GM12878 (cell line): ENCODE measurements at regions not wholly inside any gene's neighbourhood (a gene's known extent, or its start where the extent isn't known, plus 50 kb on each side); places are given as distances from the start of the nearest gene placed in this dataset.

Source experiments
- ATAC-seq: fragments of 200-7000 bp; cut with Tn5 transposase; 3 replicates; pipeline ENCODE4 v1.9.1; 2020; ENCODE audit warnings: mild to moderate bottlenecking, moderate library complexity
- BruUV-seq: library from RNA; stranded (reverse); fragments of 400-500 nt; replicated peaks from 2 replicates; lab custom pipeline; 2021; lab: Mats Ljungman, UMichigan
- CTCF ChIA-PET: fragments of 300-600 bp; sonication (Branson Sonifier 250); formaldehyde crosslinking; extraction: SDS; loops from one replicate; lab custom pipeline; 2021; ENCODE audit warnings: inconsistent platforms; lab: Yijun Ruan, JAX
- POLR2A ChIA-PET: fragments of 350-600 bp; formaldehyde crosslinking; extraction: SDS; loops from one replicate; lab custom pipeline; 2021; ENCODE audit warnings: inconsistent platforms; lab: Charles Lee
- RAD21 ChIA-PET: fragments of 300-600 bp; sonication (Branson Sonifier 250); formaldehyde crosslinking; loops from one replicate; lab custom pipeline; 2023; ENCODE audit warnings: antibody characterized with exemption; ENCODE audit not compliant: unreplicated experiment; lab: Charles Lee
- SMC1A ChIA-PET: fragments of 300-600 bp; sonication (Branson Sonifier 250); formaldehyde crosslinking; loops from one replicate; lab custom pipeline; 2023; ENCODE audit not compliant: unreplicated experiment, uncharacterized antibody; lab: Charles Lee
- DNase-seq: peaks from one replicate; pipeline ENCODE4 v3.0.0-alpha.2; 2011; ENCODE audit warnings: low read depth, low spot score
- FAIRE-seq: peaks from 3 replicates; lab custom pipeline; 2011; peaks lifted over from hg19 to GRCh38; lab: Jason Lieb, UNC
- H2AFZ ChIP-seq: 2 replicates; pipeline ENCODE4 v1.6.0; 2011; ENCODE audit warnings: low read depth, low read length, control low read depth; ENCODE audit not compliant: control insufficient read depth
- H3K27ac ChIP-seq: 2 replicates; pipeline ENCODE4 v1.5.1; 2011; ENCODE audit warnings: control low read depth; ENCODE audit not compliant: control insufficient read depth, insufficient read depth
- H3K27me3 ChIP-seq, 2 experiments: replicated peaks in 1 of 2; 2 replicates each; pipeline versions ENCODE4 v1.6.0 to v1.6.1; 2011; ENCODE audit warnings: low read length in 1 of 2; ENCODE audit not compliant: control insufficient read depth in 2 of 2, insufficient read depth in 2 of 2
- H3K36me3 ChIP-seq, 2 experiments: 2 replicates each; pipeline ENCODE4 v1.5.1; 2011; ENCODE audit warnings: low read length in 1 of 2; ENCODE audit not compliant: control insufficient read depth in 2 of 2, insufficient read depth in 2 of 2
- H3K4me1 ChIP-seq: 2 replicates; pipeline ENCODE4 v1.6.1; 2011; ENCODE audit warnings: mild to moderate bottlenecking, low read length, moderate library complexity, mixed read lengths; ENCODE audit not compliant: control insufficient read depth, insufficient read depth
- H3K4me2 ChIP-seq: 2 replicates; pipeline ENCODE4 v1.6.0; 2011; ENCODE audit warnings: control low read depth; ENCODE audit not compliant: control insufficient read depth, insufficient read depth
- H3K4me3 ChIP-seq: fragments of 200-600 bp; sonication (generic); 2 replicates; pipeline ENCODE4 v1.5.1; 2016
- H3K79me2 ChIP-seq: 2 replicates; pipeline ENCODE4 v1.6.0; 2011; ENCODE audit warnings: low read length; ENCODE audit not compliant: control insufficient read depth, insufficient read depth
- H3K9ac ChIP-seq: 2 replicates; pipeline ENCODE4 v1.8.0; 2011; ENCODE audit warnings: low read length, control low read depth, mixed read lengths; ENCODE audit not compliant: control insufficient read depth, insufficient read depth
- H3K9me3 ChIP-seq: replicated peaks from 3 replicates; pipeline ENCODE4 v1.5.1; 2011; ENCODE audit warnings: mild to moderate bottlenecking, low read length; ENCODE audit not compliant: control insufficient read depth, insufficient read depth
- H4K20me1 ChIP-seq: 2 replicates; pipeline ENCODE4 v1.6.0; 2011; ENCODE audit not compliant: control insufficient read depth, insufficient read depth
- BCL11A ChIP-seq: IDR thresholded peaks from 2 replicates; pipeline ENCODE4 v1.6.1; 2011; ENCODE audit warnings: low read depth, low read length
- CBFB ChIP-seq: IDR thresholded peaks from 2 replicates; pipeline ENCODE4 v1.6.1; 2016; ENCODE audit warnings: antibody characterized with exemption, low read depth
- CBX5 ChIP-seq: sonication (generic); IDR thresholded peaks from 2 replicates; pipeline ENCODE4 v1.6.1; 2016; ENCODE audit warnings: low read depth, moderate library complexity, mild to moderate bottlenecking, inconsistent platforms
- JUNB ChIP-seq: IDR thresholded peaks from 2 replicates; pipeline ENCODE4 v1.6.1; 2016; ENCODE audit warnings: antibody characterized with exemption, mild to moderate bottlenecking
- MAX ChIP-seq: IDR thresholded peaks from 2 replicates; pipeline ENCODE4 v1.6.1; 2012; ENCODE audit warnings: low read depth, low read length, improper control_type of control experiment
- NFXL1 ChIP-seq: fragments of 450-650 bp; IDR thresholded peaks from 2 replicates; pipeline ENCODE4 v1.6.1; 2017; ENCODE audit warnings: antibody characterized with exemption, mild to moderate bottlenecking, borderline replicate concordance
- NRF1 ChIP-seq: conservative IDR thresholded peaks from 2 replicates; pipeline ENCODE4 v1.6.1; 2011; ENCODE audit warnings: mild to moderate bottlenecking, low read depth, low read length, improper control_type of control experiment
- POLR2AphosphoS2 ChIP-seq: IDR thresholded peaks from 2 replicates; pipeline ENCODE4 v1.6.1; 2011; ENCODE audit warnings: low read depth, mild to moderate bottlenecking, low read length, improper control_type of control experiment, moderate library complexity
- POU2F2 ChIP-seq: IDR thresholded peaks from 3 replicates; pipeline ENCODE4 v1.6.1; 2011; ENCODE audit warnings: low read depth, mild to moderate bottlenecking, low read length, borderline replicate concordance
- RCOR1 ChIP-seq: conservative IDR thresholded peaks from 2 replicates; pipeline ENCODE4 v1.6.1; 2012; ENCODE audit warnings: low read depth, low read length, improper control_type of control experiment
- SREBF2 ChIP-seq: IDR thresholded peaks from 2 replicates; pipeline ENCODE4 v1.6.1; 2012; ENCODE audit warnings: mild to moderate bottlenecking, low read length
- TAF1 ChIP-seq: IDR thresholded peaks from 2 replicates; pipeline ENCODE4 v1.6.1; 2011; ENCODE audit warnings: mild to moderate bottlenecking, low read depth, low read length, borderline replicate concordance
- TCF7 ChIP-seq: IDR thresholded peaks from 2 replicates; pipeline ENCODE4 v1.6.1; 2014; ENCODE audit warnings: antibody characterized with exemption, borderline replicate concordance
- ZNF274 ChIP-seq: IDR thresholded peaks from one replicate; pipeline ENCODE4 v1.8.0; 2011; ENCODE audit not compliant: insufficient read length, insufficient read depth
- WGBS: methylation state at CpG from one replicate; pipeline ENCODE4 v1.1.6; 2016; ENCODE audit warnings: low lambda C conversion rate; ENCODE audit not compliant: insufficient replicate concordance, insufficient coverage; ENCODE audit errors: missing lambda C conversion rate; 5-methylcytosine and 5-hydroxymethylcytosine counted together
- in situ Hi-C: fragments of 300-500 bp; cut with MboI; formaldehyde crosslinking; loops from 9 replicates; pipeline ENCODE4 v1.14.3; 2018; ENCODE audit warnings: mixed read lengths
- intact Hi-C: fragments of 100-400 bp; cut with micrococcal nuclease; formaldehyde crosslinking; loops from one replicate; pipeline ENCODE4 v1.14.2; 2022; ENCODE audit not compliant: unreplicated experiment
- TF ChIP-seq, protein P1 (sequence below): IDR thresholded peaks from 2 replicates; pipeline ENCODE4 v1.6.1; 2012; ENCODE audit warnings: improper control_type of control experiment, low read depth, low read length; ENCODE audit not compliant: insufficient replicate concordance
- TF ChIP-seq, protein P2 (sequence below): IDR thresholded peaks from 2 replicates; pipeline ENCODE4 v1.6.1; 2012; ENCODE audit warnings: low read depth, low read length, improper control_type of control experiment

GRCh38 chr12:86445356-86445755 is 189.2 kb upstream of the MGAT4C start (continued):
- TF ChIP-seq, protein P1, sequence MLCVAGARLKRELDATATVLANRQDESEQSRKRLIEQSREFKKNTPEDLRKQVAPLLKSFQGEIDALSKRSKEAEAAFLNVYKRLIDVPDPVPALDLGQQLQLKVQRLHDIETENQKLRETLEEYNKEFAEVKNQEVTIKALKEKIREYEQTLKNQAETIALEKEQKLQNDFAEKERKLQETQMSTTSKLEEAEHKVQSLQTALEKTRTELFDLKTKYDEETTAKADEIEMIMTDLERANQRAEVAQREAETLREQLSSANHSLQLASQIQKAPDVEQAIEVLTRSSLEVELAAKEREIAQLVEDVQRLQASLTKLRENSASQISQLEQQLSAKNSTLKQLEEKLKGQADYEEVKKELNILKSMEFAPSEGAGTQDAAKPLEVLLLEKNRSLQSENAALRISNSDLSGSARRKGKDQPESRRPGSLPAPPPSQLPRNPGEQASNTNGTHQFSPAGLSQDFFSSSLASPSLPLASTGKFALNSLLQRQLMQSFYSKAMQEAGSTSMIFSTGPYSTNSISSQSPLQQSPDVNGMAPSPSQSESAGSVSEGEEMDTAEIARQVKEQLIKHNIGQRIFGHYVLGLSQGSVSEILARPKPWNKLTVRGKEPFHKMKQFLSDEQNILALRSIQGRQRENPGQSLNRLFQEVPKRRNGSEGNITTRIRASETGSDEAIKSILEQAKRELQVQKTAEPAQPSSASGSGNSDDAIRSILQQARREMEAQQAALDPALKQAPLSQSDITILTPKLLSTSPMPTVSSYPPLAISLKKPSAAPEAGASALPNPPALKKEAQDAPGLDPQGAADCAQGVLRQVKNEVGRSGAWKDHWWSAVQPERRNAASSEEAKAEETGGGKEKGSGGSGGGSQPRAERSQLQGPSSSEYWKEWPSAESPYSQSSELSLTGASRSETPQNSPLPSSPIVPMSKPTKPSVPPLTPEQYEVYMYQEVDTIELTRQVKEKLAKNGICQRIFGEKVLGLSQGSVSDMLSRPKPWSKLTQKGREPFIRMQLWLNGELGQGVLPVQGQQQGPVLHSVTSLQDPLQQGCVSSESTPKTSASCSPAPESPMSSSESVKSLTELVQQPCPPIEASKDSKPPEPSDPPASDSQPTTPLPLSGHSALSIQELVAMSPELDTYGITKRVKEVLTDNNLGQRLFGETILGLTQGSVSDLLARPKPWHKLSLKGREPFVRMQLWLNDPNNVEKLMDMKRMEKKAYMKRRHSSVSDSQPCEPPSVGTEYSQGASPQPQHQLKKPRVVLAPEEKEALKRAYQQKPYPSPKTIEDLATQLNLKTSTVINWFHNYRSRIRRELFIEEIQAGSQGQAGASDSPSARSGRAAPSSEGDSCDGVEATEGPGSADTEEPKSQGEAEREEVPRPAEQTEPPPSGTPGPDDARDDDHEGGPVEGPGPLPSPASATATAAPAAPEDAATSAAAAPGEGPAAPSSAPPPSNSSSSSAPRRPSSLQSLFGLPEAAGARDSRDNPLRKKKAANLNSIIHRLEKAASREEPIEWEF = no peak
- TF ChIP-seq MAX = no peak
- TF ChIP-seq RCOR1 = no peak
- no peak for TF ChIP-seq POLR2AphosphoS2
- TF ChIP-seq CBX5 = no peak

GRCh38 chr12:86435053-86435452 is 178.9 kb upstream of the MGAT4C start:
- BruUV-seq = no TSS peak
- no peak for FAIRE-seq
- ATAC-seq = no peak

More at GRCh38 chr12:86435053-86435452, 178.9 kb upstream of the MGAT4C start:
- Histone ChIP-seq H3K4me1 (no peaks in the 10 kb centered on the region), H3K9me3 (no peaks in the 10 kb centered on the region), H3K27ac (no peak overlapping the region), H3K27me3 (no peaks in the 10 kb centered on the region), H3K36me3 (no peaks in the 10 kb centered on the region), H3K4me2 (no peak overlapping the region), H3K4me3 (no peak overlapping the region), H3K9ac (no peak overlapping the region), H4K20me1 (no peaks in the 10 kb centered on the region), H2AFZ (no peak overlapping the region), H3K79me2 (no peaks in the 10 kb centered on the region)
- intact Hi-C loops = no loop called here
- in situ Hi-C loops = no loop called here
- POLR2A ChIA-PET = no interaction called here
- SMC1A ChIA-PET = no interaction called here
- CTCF ChIA-PET = no interaction called here
- DNase-seq = no peak
- TF ChIP-seq TCF7 (no peak), CBFB (no peak), SREBF2 (no peak), ZNF274 (no peak), TAF1 (no peak), BCL11A (no peak), JUNB (no peak), NFXL1 (no peak), POU2F2 (no peak), NRF1 (no peak)
- TF ChIP-seq, protein P2, sequence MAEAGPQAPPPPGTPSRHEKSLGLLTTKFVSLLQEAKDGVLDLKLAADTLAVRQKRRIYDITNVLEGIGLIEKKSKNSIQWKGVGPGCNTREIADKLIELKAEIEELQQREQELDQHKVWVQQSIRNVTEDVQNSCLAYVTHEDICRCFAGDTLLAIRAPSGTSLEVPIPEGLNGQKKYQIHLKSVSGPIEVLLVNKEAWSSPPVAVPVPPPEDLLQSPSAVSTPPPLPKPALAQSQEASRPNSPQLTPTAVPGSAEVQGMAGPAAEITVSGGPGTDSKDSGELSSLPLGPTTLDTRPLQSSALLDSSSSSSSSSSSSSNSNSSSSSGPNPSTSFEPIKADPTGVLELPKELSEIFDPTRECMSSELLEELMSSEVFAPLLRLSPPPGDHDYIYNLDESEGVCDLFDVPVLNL = no peak
- RAD21 ChIA-PET = no interaction called here
- 5% methylated on average over 1 of the region's 1 CpG for WGBS
